ENCODE measurements at regions not wholly inside any gene's neighbourhood (a gene's known extent, or its start where the extent isn't known, plus 50 kb on each side); places are given as distances from the start of the nearest gene placed in this dataset.

GRCh38 chr7:68432585-68432984, 1165.7 kb upstream of the AUTS2 start:
- no peak for TF ChIP-seq CTCF (IDR thresholded peaks at IDR 0.05)
- no peak for TF ChIP-seq EP300 (IDR thresholded peaks at IDR 0.05)
- TF ChIP-seq POLR2A (IDR thresholded peaks at IDR 0.05) = no peak
